Right renal cortex interstitium (tissue), 3 donors: ENCODE measurements at regions not wholly inside any gene's neighbourhood (a gene's known extent, or its start where the extent isn't known, plus 50 kb on each side); places are given as distances from the start of the nearest gene placed in this dataset.
"Not testable (repeated sequence)": the region's sequence is repeated elsewhere in the genome, so short reads cannot be mapped to it uniquely, and the experiment has no call there.

Experiments used
- DNase-seq, 3 donors: peaks; one replicate each; pipeline ENCODE4 v3.0.0-alpha.2; 2013; ENCODE audit warnings: low read depth in 3 of 3, low spot score in 2 of 3

DNA sequence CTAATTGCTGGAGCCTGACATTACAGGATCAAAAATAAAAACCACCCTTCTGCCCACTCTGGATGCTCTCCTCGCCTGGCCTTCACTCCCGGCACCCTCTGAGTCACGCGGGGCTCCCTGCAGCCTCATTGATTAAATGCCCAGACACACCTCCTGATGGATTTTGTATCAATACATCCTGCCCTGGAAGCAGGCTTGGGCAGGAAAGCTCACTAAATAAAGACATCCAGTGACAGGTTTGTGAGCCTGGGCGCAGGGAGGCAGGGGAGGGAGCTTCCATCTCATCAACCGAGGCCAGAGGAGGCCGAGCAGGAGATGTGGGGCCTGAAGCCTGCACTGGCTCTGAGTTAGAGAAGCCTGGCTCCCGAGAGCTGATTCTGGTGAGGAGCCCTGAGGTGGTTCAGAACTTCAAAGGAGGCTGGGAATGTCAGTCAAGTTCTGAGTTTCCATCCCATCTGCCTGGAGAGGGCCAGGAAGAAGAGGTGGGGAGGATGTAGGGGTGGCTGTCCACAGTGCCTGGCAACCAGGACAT, 318.6 kb downstream of the ADGRD1 start:
- not testable (repeated sequence) for DNase-seq

DNA sequence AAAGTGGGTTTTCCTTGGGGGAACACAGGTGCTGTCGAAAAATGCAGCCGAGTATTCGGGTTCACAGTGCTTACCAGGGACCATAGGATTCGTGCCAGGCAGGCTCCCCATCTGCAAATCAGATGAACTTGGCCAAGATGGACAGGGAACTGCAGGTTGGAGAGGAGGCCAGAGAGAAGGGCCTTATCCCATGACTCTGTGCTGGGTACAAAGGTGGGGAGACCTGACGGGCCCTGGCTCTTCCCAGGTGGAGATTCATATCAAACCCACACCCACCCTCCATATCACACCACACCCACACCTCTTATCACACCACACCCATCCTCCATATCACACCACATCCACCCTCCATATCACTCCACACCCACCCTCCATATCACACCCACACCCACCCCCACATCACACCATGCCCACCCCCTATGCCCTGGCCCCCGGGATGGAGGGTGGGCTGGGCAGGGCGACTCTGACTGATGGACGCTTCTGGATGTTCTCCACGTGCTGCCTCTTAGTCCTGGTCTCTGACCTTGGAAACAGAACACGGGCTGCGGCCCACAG, 319.7 kb downstream of the ADGRD1 start:
- DNase-seq, result no peak

DNA sequence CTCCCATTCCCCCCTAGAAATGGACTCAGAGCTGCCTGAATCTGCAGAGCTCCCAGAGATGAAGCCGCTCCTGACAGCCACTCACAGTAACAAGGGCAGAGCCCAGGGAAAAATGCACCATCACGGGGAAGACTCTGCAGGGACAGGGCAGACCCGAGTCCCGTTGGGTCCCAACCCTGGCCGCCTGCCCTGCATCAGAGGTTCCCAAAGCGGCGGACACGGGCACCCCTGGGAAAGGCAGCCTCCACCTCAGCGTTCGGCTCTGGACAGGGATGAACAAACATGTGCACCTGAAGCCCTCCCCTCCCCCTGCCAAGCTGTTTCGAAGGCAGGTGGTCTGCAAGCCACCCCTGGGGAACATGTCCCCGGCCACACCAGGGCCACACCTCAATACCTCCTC, 320.4 kb downstream of the ADGRD1 start:
- no peak for DNase-seq

DNA sequence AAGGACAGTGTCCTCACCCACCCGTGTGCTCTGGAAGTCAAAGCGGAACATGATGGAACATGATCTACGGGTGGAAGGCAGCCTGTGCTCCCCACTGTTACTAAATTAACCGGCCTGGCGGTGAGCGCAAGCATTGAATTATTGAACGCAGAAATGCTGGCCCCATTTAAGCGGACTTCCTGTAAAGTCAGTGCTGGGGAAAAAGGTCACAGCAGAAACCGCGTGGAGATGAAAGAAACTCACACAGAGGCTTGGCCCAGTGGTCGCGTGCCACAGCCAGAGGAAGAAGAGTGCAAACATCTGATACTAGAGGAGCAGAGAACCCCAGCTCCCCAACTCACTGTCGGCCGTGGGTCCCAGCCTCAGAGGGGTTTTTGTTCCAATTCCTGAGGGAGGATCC, 321.2 kb downstream of the ADGRD1 start:
- no peak for DNase-seq

DNA sequence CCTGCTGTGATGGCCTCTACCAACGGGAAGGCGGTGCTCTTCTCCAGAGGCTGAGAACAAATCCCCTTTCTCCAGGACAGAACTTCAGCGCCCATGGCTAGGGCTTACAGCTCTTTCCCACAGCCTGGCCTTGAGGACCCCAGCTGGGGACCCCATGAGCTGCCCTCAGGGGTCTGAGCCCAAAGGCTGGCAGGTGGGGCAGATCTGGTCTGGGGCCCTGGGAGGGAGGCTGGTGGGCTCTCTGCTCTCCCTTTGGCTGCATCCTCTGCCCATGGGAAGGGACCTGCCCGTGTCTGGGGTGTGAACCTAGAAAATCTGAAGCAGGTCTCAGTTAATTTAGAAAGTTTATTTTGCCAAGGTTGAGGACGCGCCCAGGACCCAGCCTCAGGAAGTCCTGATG, 322.1 kb downstream of the ADGRD1 start:
- no peak for DNase-seq

DNA sequence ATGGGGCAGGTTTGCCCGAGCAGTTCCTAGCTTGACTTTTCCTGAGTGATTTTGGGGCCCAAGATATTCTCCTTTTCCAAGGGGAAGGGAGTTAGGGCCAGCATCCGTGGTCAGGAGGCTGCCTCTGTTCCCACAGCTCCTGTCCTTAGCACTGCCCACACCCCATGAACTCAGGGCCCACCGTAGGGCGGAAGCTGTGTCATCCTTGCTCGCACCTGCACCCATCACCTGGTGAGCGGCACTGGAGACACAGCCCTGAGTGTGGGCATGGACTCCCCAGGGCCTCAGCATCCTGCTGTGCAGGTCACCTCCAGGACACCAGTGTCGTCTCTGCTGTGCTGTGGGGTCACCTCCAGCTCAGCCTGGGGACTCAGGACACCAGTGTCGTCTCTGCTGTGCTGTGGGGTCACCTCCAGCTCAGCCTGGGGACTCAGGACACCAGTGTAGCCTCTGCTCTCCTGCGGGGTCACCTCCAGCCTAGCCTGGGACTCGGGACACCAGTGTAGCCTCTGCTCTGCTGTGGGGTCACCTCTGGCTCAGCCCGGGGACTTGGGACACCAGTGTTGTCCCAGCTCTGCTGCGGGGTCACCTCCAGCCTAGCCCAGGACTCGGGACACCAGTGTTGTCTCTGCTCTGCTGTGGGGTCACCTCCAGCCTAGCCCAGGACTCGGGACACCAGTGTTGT, 322.9 kb downstream of the ADGRD1 start:
- no peak for DNase-seq

DNA sequence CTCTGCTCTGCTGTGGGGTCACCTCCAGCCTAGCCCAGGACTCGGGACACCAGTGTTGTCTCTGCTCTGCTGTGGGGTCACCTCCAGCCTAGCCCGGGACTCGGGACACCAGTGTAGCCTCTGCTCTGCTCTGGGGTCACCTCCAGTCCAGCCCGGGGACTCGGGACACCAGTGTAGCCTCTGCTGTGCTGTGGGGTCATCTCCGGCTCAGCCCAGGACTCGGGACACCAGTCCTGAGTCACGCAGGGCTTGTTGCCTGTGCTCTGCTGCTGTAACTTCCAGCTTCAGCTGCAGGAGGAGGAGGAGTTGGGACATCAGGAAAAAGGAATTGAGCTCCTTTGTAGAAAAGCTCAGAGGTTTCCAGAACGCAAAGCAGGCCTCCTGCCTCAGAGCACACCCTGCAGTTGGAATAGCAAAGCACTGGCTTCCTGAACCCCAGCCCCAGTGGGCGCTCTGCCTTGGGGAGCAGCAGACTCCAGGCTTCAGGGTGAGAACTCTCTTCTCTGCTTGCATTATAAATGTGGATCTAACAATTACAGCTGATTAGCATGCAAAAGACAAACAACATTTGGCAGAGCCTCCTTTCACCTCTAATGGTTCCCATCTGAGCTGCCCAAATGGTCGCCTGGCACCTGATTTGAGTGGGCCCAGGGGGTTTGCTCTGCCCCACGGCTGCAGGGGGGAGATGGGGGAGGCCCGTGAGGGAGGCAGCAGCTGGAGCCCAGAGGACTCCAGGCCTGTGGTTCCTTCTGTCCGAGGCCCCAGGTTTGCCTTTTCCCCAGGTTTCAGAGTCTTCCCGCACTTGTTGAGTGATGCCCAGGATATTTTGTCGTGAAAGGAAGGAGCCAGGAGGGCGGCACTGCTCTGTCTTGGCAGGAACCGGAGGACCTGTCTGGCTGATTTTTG, 323.7 kb downstream of the ADGRD1 start:
- DNase-seq, result not testable (repeated sequence)

DNA sequence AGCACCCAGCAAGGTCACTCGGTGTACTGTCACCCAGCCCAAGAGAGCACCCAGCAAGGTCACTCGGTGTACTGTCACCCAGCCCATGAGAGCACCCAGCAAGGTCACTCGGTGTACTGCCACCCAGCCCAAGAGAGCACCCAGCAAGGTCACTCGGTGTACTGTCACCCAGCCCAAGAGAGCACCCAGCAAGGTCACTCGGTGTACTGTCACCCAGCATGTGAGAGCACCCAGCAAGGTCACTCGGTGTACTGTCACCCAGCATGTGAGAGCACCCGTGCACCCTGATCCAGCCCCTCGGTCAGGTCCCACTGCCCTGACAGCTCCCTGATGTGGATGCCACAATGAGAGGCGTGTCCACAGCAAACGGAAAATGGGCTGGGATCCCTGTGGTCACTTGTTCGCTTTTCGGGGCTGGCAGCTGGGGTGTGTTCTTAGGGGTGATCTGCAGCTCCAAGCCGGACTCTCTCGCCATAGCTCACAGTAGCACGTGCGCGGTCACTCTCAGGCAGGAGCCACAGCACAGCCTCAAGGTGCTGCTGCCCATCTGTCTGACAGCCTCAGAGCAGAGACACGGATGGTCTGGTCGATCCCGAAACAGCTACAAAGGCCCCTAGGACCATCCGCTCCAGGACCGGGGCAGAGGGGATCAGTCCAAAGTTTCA, 324.9 kb downstream of the ADGRD1 start:
- DNase-seq, result not testable (repeated sequence)

DNA sequence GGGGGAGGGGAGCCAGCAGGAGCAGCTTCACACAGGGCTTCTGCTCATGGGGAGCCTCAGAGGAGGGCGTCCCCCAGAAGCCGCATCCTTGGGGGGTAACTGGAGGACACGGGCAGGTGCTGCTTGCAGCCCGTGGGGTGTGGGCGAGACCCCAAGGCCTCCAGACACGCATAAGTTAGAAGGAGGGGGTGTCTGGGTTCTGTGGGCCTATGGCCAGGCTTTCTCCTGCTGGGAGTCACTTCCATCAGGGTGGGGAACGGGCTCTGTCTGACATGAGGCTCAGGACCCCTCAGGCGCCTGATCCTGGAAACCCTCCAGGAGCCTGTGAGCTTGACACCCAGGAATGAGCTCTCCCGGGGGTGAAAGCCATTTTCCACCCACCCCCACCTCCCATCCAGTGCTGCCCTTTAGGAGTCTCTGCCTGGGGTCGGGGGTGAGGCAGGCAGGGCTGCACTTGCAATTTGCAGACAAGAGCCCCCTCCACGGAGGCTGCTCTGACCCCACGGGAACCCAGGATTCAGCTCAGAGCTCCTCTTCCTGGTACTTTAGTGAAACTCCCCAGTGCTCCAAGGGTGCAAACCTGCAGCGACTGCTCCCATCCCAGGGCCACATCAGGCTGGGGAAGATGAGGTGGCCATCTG, 325.7 kb downstream of the ADGRD1 start:
- DNase-seq, result no peak

DNA sequence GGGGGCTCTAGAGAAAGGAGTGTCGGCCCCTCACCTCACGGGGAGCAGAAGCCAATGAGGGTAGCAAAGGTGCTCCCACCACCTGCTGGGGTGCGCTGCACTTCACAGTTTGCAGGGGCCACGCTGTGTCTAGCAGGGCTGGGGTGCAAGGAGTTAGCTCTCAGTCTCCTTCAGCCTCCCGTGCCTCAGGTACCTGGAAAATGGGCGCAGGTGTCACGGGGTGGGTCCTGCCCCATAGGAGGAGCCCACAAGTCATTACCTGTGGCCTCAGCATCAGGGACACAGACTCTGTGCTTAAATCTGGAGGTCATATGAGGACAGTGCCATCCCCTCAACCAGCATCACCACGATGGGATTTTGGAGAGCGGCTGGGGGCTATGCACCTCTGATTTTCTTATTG, 326.7 kb downstream of the ADGRD1 start:
- DNase-seq, result no peak

DNA sequence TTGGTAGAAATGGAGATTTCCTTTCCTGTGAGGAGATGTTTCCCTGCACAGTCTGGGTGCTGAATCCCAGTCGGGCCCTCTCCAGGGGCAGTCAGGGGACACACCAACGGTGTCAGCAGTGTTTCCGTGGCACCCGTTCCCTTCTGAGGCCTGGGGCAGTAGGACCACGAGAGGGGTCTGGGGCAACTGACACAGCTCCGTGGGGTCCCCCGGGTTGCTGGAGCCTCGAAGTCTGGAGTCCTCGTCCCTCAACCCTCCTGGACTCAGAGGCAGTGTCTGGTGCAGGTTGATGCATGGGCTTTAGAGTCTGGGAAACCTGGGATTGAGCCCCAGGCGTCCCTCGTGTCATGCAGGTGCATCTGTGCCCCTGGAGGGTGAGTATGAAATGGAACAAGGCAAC, 327.3 kb downstream of the ADGRD1 start:
- DNase-seq, result no peak

DNA sequence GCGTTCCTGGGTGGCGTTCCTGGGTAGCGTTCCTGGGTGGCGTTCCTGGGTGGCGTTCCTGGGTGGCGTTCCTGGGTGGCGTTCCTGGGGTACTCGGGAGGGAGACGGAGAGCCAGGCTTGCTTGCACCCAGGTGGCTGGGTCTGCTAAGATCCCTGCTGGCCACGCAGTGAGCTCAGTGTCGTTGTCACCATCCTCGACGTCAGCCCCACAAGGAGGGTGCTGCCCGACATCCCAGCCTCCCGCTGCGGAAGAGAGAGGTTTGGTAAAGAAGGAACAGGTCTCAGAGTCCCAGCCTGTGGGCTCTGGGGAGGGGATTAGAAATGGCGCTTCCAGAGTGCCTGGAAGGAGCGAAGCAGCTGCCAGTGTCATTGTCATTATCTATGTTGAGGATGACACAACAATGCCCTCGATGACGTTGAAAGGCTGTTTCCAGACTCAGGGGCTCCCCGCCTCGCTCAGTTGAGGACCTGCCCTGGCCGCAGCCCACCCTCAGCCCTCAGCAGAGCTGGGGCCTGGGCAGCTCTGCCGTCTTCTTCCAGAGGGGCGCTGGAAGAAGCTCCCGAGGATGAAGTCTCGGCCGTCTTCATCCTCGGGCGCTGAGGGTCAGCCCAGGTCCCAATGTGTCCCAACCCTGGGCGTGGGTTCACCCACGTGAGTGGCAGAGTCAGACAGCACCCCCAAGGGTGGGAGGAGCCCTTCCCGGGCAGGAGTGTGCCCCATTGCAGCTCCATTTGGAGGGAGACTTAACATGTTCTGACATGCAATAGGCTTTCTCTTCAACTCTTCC, 328.8 kb downstream of the ADGRD1 start:
- DNase-seq, result no peak

DNA sequence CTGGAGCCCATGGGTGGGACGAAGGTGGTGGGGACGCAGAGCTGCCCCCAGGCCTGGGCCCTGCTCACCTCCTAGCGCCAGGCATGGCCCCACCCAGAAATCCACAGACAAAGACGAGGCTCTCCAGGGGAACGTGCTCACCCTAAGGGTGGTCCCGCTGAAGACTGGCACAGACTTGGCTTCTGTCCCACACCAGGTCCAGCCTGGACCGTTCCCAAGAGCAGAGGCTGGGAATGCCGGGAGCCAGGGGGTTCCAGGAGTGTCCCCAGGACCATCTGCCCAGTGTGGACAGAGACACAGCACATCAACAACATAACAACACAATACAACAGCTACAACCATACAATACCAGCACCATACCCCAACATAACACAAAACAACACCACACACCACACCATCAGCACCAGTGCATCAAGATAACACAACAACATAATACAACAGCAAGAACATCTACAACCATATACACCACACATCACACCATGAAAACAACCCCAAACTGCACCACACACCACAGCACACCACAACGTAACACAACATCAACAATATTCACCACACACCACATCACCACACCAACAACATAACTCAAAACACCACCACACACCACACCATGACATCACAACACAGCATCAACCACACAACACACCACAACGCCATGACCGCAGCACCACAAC, 329.6 kb downstream of the ADGRD1 start:
- DNase-seq, result no peak

DNA sequence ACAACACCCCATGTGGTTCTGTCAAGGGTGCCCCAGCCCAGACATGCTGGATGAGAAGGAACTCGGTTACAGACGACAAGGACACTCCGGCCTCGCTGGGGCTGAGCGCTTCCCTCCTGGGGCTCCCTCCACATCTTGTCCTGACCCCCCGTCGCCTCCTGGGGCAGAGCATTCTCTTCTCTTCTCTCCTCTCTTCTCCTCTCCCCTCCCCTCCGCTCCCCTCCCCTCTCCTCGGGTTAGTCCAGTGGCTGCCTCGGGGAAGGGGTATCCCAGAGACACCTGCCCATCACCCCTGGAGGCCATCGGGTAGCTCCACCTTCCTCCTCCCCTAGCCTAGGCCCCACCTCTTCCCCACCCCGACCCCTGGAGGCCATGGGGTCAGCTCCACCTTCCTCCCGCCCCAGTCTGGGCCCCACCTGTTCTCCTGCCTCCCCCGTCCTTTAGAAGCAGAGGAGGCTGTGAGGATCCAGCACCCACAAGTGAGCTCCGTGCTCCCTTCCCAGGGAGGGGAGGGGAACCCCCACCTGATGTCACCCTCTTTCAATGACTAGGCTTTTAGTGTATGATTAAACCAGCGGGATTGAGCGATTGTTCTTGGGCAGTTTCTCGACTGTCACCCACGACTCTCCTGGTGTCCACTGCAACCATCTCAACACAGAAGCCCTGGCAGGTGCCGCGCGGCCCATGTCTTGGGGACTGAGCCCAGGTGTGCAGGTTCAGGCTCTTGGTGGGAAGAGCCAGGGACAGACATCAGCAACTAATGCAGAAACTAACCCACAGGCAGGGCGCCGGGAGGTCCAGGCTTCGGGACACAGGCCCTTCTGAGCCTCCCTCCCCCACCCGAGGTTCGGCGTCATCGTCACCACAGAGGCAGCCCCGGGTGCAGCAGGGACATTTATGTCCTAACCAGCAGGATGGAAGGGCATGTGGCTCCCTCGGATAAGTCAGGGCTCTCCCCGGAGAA, 330.4 kb downstream of the ADGRD1 start:
- not testable (repeated sequence) for DNase-seq

DNA sequence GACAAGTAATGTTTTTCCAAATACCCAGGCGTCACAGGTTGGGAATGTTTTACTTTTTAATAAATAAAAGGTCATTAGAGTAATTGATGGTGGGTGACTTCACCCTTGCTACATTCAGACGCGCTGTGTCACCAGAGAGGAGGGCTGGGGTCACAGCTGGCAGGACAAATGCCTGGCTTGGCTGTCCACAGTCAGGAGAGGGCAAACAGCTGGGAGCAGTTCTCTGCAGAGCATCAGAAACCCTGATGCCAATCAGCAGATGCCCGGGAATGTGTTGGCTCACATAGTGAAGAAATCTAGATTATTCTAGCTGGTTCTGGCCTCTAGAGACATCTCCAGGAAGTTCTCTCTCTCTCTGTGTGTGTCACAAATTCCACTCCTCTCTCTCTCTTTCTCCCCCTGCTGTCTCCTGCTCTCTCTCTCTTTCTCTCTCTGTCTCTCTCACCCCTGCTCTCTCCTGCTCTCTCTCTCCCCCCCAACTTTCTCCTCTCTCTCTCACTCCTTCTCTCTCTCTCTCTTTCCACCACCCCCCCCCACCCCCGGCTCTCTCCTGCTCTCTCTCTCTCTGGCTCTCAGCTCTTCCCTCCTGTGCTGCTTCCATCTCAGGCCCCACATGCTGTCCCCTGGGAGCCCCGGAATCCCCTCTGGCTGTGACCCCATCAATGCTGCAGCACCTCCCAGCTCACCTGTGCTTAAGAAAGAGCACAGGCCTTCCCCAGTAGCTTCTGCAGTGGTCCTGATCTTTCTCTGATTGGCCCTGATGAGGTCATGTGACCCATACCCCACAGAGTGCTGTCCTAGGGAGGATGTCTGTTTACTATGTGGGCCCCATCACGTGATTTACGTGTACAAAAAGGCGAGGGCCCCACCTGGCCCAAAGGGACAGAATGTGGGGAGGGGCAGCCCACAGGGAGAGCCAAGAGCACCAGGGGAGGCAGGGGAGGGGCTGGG, 331.5 kb downstream of the ADGRD1 start:
- DNase-seq, result not testable (repeated sequence)

DNA sequence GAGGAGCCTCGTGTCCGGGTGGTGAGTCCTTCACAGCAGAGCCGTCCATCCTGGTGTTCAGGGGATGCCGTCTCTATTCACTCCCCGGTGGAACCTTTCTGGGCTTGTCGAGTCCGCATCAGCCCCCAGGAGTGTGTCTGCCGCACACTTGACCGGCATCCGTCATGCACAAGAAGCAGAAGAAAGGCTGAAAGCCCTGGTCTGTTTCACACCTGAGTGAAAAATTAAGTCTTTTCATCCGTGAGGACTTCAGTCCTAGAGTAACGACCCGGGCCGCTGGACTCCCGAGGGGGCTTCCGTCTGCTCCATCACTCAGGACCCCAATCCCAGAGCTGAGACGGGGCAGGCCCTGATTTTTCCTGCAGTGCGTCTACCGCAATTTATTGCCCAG, 332.2 kb downstream of the ADGRD1 start:
- not testable (repeated sequence) for DNase-seq

DNA sequence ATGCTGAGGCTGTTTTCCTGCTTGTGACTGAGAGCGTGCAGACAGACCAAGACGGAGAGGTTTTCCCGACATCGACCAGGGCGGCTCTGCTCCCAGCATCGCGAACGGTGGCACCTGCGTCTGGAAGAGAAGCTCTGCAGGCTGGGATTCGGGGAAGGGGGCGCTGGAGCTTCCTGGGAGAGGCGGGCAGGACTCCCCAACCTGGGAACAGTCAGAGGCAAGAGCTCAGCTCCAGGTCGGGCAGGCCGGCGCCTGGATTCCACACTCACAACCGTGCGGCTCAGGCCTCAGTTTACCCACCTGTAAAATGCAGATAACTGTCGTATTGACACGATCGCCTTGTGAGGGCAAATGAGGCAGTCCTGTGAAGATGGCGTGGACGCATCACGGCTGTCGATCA, 332.6 kb downstream of the ADGRD1 start:
- DNase-seq, result not testable (repeated sequence)
